ENCODE measurements at regions not wholly inside any gene's neighbourhood (a gene's known extent, or its start where the extent isn't known, plus 50 kb on each side); places are given as distances from the start of the nearest gene placed in this dataset.
"Not testable (repeated sequence)": the region's sequence is repeated elsewhere in the genome, so short reads cannot be mapped to it uniquely, and the experiment has no call there.

GRCh38 chr7:15143936-15144335, 241.4 kb upstream of the DGKB start:
- H3K4me3 ChIP-seq (ENCODE audit: low read depth in 1 of 5, low read length in 5 of 5), result no peak overlapping the region
- H3K9me3 ChIP-seq (ENCODE audit: control insufficient read depth in 5 of 5, low read length in 5 of 5), result peaks cover 0 to 5% (median 0%) of the 10 kb centered on the region in 5 donors
- no peaks in the 10 kb centered on the region for H3K36me3 ChIP-seq (ENCODE audit: control insufficient read depth in 5 of 5, insufficient read depth in 5 of 5, low read length in 5 of 5)
- no peaks in the 10 kb centered on the region for H3K27me3 ChIP-seq (ENCODE audit: control insufficient read depth in 5 of 5, insufficient read depth in 4 of 5, low read length in 5 of 5)
- no peaks in the 10 kb centered on the region for H3K4me1 ChIP-seq (ENCODE audit: control insufficient read depth in 5 of 5, insufficient read depth in 5 of 5, low read length in 5 of 5)
- H3K9ac ChIP-seq (ENCODE audit: low read length in 5 of 5), result no peak overlapping the region
- no peak overlapping the region for H3K27ac ChIP-seq (ENCODE audit: low read depth, low read length)

- Histone ChIP-seq H3K27me3 (ENCODE audit: control insufficient read depth in 5 of 5, insufficient read depth in 4 of 5, low read length in 5 of 5) (no peaks in the 10 kb centered on the region), H3K9me3 (ENCODE audit: control insufficient read depth in 5 of 5, low read length in 5 of 5) (no peaks in the 10 kb centered on the region), H3K4me3 (ENCODE audit: low read depth in 1 of 5, low read length in 5 of 5) (no peak overlapping the region), H3K9ac (ENCODE audit: low read length in 5 of 5) (no peak overlapping the region), H3K4me1 (ENCODE audit: control insufficient read depth in 5 of 5, insufficient read depth in 5 of 5, low read length in 5 of 5) (no peaks in the 10 kb centered on the region), H3K36me3 (ENCODE audit: control insufficient read depth in 5 of 5, insufficient read depth in 5 of 5, low read length in 5 of 5) (no peaks in the 10 kb centered on the region), H3K27ac (ENCODE audit: low read depth, low read length) (no peak overlapping the region)
Measured at GRCh38 chr7:15143121-15143520, 240.6 kb upstream of the DGKB start.

GRCh38 chr7:15140431-15140830, 237.9 kb upstream of the DGKB start:
- no peaks in the 10 kb centered on the region for H3K9me3 ChIP-seq (ENCODE audit: control insufficient read depth in 5 of 5, low read length in 5 of 5)
- H3K27ac ChIP-seq (ENCODE audit: low read depth, low read length), result no peak overlapping the region
- no peaks in the 10 kb centered on the region for H3K27me3 ChIP-seq (ENCODE audit: control insufficient read depth in 5 of 5, insufficient read depth in 4 of 5, low read length in 5 of 5)
- no peak overlapping the region for H3K4me3 ChIP-seq (ENCODE audit: low read depth in 1 of 5, low read length in 5 of 5)
- H3K36me3 ChIP-seq (ENCODE audit: control insufficient read depth in 5 of 5, insufficient read depth in 5 of 5, low read length in 5 of 5), result no peaks in the 10 kb centered on the region
- no peak overlapping the region for H3K9ac ChIP-seq (ENCODE audit: low read length in 5 of 5)
- no peaks in the 10 kb centered on the region for H3K4me1 ChIP-seq (ENCODE audit: control insufficient read depth in 5 of 5, insufficient read depth in 5 of 5, low read length in 5 of 5)

GRCh38 chr7:15131661-15132060, 229.1 kb upstream of the DGKB start:
- Histone ChIP-seq H3K9ac (ENCODE audit: low read length in 5 of 5) (no peak overlapping the region), H3K9me3 (ENCODE audit: control insufficient read depth in 5 of 5, low read length in 5 of 5) (no peaks in the 10 kb centered on the region), H3K4me3 (ENCODE audit: low read depth in 1 of 5, low read length in 5 of 5) (no peak overlapping the region), H3K27ac (ENCODE audit: low read depth, low read length) (no peak overlapping the region), H3K36me3 (ENCODE audit: control insufficient read depth in 5 of 5, insufficient read depth in 5 of 5, low read length in 5 of 5) (no peaks in the 10 kb centered on the region), H3K27me3 (ENCODE audit: control insufficient read depth in 5 of 5, insufficient read depth in 4 of 5, low read length in 5 of 5) (no peaks in the 10 kb centered on the region), H3K4me1 (ENCODE audit: control insufficient read depth in 5 of 5, insufficient read depth in 5 of 5, low read length in 5 of 5) (no peaks in the 10 kb centered on the region)

- Histone ChIP-seq H3K27ac (ENCODE audit: low read depth, low read length) (no peak overlapping the region), H3K4me1 (ENCODE audit: control insufficient read depth in 5 of 5, insufficient read depth in 5 of 5, low read length in 5 of 5) (no peaks in the 10 kb centered on the region), H3K9me3 (ENCODE audit: control insufficient read depth in 5 of 5, low read length in 5 of 5) (no peaks in the 10 kb centered on the region), H3K36me3 (ENCODE audit: control insufficient read depth in 5 of 5, insufficient read depth in 5 of 5, low read length in 5 of 5) (no peaks in the 10 kb centered on the region), H3K4me3 (ENCODE audit: low read depth in 1 of 5, low read length in 5 of 5) (no peak overlapping the region), H3K9ac (ENCODE audit: low read length in 5 of 5) (no peak overlapping the region), H3K27me3 (ENCODE audit: control insufficient read depth in 5 of 5, insufficient read depth in 4 of 5, low read length in 5 of 5) (no peaks in the 10 kb centered on the region)
Measured at GRCh38 chr7:15130666-15131541, 228.4 kb upstream of the DGKB start.

GRCh38 chr7:15128716-15129115, 226.2 kb upstream of the DGKB start:
- Histone ChIP-seq H3K9ac (ENCODE audit: low read length in 5 of 5) (no peak overlapping the region), H3K36me3 (ENCODE audit: control insufficient read depth in 5 of 5, insufficient read depth in 5 of 5, low read length in 5 of 5) (no peaks in the 10 kb centered on the region), H3K4me1 (ENCODE audit: control insufficient read depth in 5 of 5, insufficient read depth in 5 of 5, low read length in 5 of 5) (no peaks in the 10 kb centered on the region), H3K27me3 (ENCODE audit: control insufficient read depth in 5 of 5, insufficient read depth in 4 of 5, low read length in 5 of 5) (no peaks in the 10 kb centered on the region), H3K4me3 (ENCODE audit: low read depth in 1 of 5, low read length in 5 of 5) (no peak overlapping the region), H3K9me3 (ENCODE audit: control insufficient read depth in 5 of 5, low read length in 5 of 5) (no peaks in the 10 kb centered on the region), H3K27ac (ENCODE audit: low read depth, low read length) (no peak overlapping the region)

GRCh38 chr7:15126653-15127052, 224.1 kb upstream of the DGKB start:
- not testable (repeated sequence) for H3K9me3 ChIP-seq (ENCODE audit: control insufficient read depth in 5 of 5, low read length in 5 of 5); H3K36me3 ChIP-seq (ENCODE audit: control insufficient read depth in 5 of 5, insufficient read depth in 5 of 5, low read length in 5 of 5); H3K4me3 ChIP-seq (ENCODE audit: low read depth in 1 of 5, low read length in 5 of 5); H3K9ac ChIP-seq (ENCODE audit: low read length in 5 of 5); H3K4me1 ChIP-seq (ENCODE audit: control insufficient read depth in 5 of 5, insufficient read depth in 5 of 5, low read length in 5 of 5); H3K27me3 ChIP-seq (ENCODE audit: control insufficient read depth in 5 of 5, insufficient read depth in 4 of 5, low read length in 5 of 5); H3K27ac ChIP-seq (ENCODE audit: low read depth, low read length)

GRCh38 chr7:15123901-15124300, 221.3 kb upstream of the DGKB start:
- H3K27ac ChIP-seq (ENCODE audit: low read depth, low read length), result no peak overlapping the region
- H3K9ac ChIP-seq (ENCODE audit: low read length in 5 of 5), result no peak overlapping the region
- H3K36me3 ChIP-seq (ENCODE audit: control insufficient read depth in 5 of 5, insufficient read depth in 5 of 5, low read length in 5 of 5), result no peaks in the 10 kb centered on the region
- no peak overlapping the region for H3K4me3 ChIP-seq (ENCODE audit: low read depth in 1 of 5, low read length in 5 of 5)
- H3K4me1 ChIP-seq (ENCODE audit: control insufficient read depth in 5 of 5, insufficient read depth in 5 of 5, low read length in 5 of 5), result no peaks in the 10 kb centered on the region
- no peaks in the 10 kb centered on the region for H3K9me3 ChIP-seq (ENCODE audit: control insufficient read depth in 5 of 5, low read length in 5 of 5)
- no peaks in the 10 kb centered on the region for H3K27me3 ChIP-seq (ENCODE audit: control insufficient read depth in 5 of 5, insufficient read depth in 4 of 5, low read length in 5 of 5)

- H3K9me3 ChIP-seq (ENCODE audit: control insufficient read depth in 5 of 5, low read length in 5 of 5), result no peaks in the 10 kb centered on the region
- H3K4me3 ChIP-seq (ENCODE audit: low read depth in 1 of 5, low read length in 5 of 5), result no peak overlapping the region
- H3K27me3 ChIP-seq (ENCODE audit: control insufficient read depth in 5 of 5, insufficient read depth in 4 of 5, low read length in 5 of 5), result no peaks in the 10 kb centered on the region
- H3K27ac ChIP-seq (ENCODE audit: low read depth, low read length), result no peak overlapping the region
- H3K4me1 ChIP-seq (ENCODE audit: control insufficient read depth in 5 of 5, insufficient read depth in 5 of 5, low read length in 5 of 5), result no peaks in the 10 kb centered on the region
- H3K36me3 ChIP-seq (ENCODE audit: control insufficient read depth in 5 of 5, insufficient read depth in 5 of 5, low read length in 5 of 5), result no peaks in the 10 kb centered on the region
- H3K9ac ChIP-seq (ENCODE audit: low read length in 5 of 5), result no peak overlapping the region
Measured at GRCh38 chr7:15113752-15114151, 211.2 kb upstream of the DGKB start.

GRCh38 chr7:15105711-15106110, 203.2 kb upstream of the DGKB start:
- H3K4me3 ChIP-seq (ENCODE audit: low read depth in 1 of 5, low read length in 5 of 5), result no peak overlapping the region
- H3K9ac ChIP-seq (ENCODE audit: low read length in 5 of 5), result no peak overlapping the region
- no peaks in the 10 kb centered on the region for H3K9me3 ChIP-seq (ENCODE audit: control insufficient read depth in 5 of 5, low read length in 5 of 5)
- H3K36me3 ChIP-seq (ENCODE audit: control insufficient read depth in 5 of 5, insufficient read depth in 5 of 5, low read length in 5 of 5), result no peaks in the 10 kb centered on the region
- H3K27ac ChIP-seq (ENCODE audit: low read depth, low read length), result no peak overlapping the region
- H3K27me3 ChIP-seq (ENCODE audit: control insufficient read depth in 5 of 5, insufficient read depth in 4 of 5, low read length in 5 of 5), result no peaks in the 10 kb centered on the region
- no peaks in the 10 kb centered on the region for H3K4me1 ChIP-seq (ENCODE audit: control insufficient read depth in 5 of 5, insufficient read depth in 5 of 5, low read length in 5 of 5)

Measured in subcutaneous abdominal adipose tissue (tissue), 5 donors.